ENCODE measurements at regions not wholly inside any gene's neighbourhood (a gene's known extent, or its start where the extent isn't known, plus 50 kb on each side); places are given as distances from the start of the nearest gene placed in this dataset.

DNA sequence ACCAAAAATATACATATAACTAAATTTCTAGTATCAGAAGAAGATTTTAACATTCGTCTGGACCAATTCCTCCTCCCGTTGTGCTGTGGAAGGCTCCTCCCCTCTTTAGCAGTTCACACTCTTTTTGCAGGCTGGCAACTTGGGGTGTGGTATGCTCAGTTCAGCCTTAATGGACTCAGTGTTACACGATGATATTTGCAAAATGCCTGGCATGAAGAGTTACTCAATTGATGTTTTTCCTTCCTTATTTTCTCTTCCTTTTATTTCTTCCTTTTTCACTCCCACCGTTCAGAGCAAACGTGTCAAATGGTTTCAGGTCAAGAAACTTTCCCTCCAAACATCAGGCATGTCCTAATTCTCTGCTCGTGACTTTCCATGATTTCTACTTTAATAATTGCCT is 248.3 kb downstream of the PHF14 start:
- H3K36me3 ChIP-seq (ENCODE audit: control insufficient read depth, insufficient read depth, low read length), result no peaks in the 10 kb centered on the region
- no peak for TF ChIP-seq TCF7L2 (IDR thresholded peaks at IDR 0.05; ENCODE audit: low read depth, low read length)
- TF ChIP-seq, protein P1, sequence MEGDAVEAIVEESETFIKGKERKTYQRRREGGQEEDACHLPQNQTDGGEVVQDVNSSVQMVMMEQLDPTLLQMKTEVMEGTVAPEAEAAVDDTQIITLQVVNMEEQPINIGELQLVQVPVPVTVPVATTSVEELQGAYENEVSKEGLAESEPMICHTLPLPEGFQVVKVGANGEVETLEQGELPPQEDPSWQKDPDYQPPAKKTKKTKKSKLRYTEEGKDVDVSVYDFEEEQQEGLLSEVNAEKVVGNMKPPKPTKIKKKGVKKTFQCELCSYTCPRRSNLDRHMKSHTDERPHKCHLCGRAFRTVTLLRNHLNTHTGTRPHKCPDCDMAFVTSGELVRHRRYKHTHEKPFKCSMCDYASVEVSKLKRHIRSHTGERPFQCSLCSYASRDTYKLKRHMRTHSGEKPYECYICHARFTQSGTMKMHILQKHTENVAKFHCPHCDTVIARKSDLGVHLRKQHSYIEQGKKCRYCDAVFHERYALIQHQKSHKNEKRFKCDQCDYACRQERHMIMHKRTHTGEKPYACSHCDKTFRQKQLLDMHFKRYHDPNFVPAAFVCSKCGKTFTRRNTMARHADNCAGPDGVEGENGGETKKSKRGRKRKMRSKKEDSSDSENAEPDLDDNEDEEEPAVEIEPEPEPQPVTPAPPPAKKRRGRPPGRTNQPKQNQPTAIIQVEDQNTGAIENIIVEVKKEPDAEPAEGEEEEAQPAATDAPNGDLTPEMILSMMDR (IDR thresholded peaks at IDR 0.05), result no peak
- no peak for TF ChIP-seq SIN3A (IDR thresholded peaks at IDR 0.05; ENCODE audit: borderline replicate concordance, insufficient read depth, low read depth, low read length)
- TF ChIP-seq, protein P2, sequence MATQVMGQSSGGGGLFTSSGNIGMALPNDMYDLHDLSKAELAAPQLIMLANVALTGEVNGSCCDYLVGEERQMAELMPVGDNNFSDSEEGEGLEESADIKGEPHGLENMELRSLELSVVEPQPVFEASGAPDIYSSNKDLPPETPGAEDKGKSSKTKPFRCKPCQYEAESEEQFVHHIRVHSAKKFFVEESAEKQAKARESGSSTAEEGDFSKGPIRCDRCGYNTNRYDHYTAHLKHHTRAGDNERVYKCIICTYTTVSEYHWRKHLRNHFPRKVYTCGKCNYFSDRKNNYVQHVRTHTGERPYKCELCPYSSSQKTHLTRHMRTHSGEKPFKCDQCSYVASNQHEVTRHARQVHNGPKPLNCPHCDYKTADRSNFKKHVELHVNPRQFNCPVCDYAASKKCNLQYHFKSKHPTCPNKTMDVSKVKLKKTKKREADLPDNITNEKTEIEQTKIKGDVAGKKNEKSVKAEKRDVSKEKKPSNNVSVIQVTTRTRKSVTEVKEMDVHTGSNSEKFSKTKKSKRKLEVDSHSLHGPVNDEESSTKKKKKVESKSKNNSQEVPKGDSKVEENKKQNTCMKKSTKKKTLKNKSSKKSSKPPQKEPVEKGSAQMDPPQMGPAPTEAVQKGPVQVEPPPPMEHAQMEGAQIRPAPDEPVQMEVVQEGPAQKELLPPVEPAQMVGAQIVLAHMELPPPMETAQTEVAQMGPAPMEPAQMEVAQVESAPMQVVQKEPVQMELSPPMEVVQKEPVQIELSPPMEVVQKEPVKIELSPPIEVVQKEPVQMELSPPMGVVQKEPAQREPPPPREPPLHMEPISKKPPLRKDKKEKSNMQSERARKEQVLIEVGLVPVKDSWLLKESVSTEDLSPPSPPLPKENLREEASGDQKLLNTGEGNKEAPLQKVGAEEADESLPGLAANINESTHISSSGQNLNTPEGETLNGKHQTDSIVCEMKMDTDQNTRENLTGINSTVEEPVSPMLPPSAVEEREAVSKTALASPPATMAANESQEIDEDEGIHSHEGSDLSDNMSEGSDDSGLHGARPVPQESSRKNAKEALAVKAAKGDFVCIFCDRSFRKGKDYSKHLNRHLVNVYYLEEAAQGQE (IDR thresholded peaks at IDR 0.05; ENCODE audit: insufficient read depth in 1 of 2, low read depth in 2 of 2, low read length in 1 of 2), result no peak
- TF ChIP-seq POLR2AphosphoS5 (IDR thresholded peaks at IDR 0.05; ENCODE audit: low read depth, low read length), result no peak
- ATAC-seq (no peak), DNase-seq (ENCODE audit: low read depth, low spot score) (no peak)
- POLR2A ChIA-PET, result no interaction called here
- no peaks in the 10 kb centered on the region for H3K9me3 ChIP-seq (ENCODE audit: control insufficient read depth, insufficient read depth, low read depth, low read length)
- no peak overlapping the region for H3K4me3 ChIP-seq (ENCODE audit: low read depth in 2 of 2, low read length in 2 of 2)
- BruUV-seq (replicated peaks), result no TSS peak
- in situ Hi-C loops (cut with HindIII; ENCODE audit: low pct_unique_long_range_greater_than_20kb, low sequenced_read_pairs), result no loop called here
- no peak overlapping the region for H3K27ac ChIP-seq (ENCODE audit: low read length)
- intact Hi-C loops (cut with micrococcal nuclease; ENCODE audit: unreplicated experiment), result no loop called here
- H3K27me3 ChIP-seq (ENCODE audit: control insufficient read depth, insufficient read depth, low read length), result peaks cover 2% of the 10 kb centered on the region; the same call in 1 of the 2 replicates
- no peaks in the 10 kb centered on the region for H3K4me1 ChIP-seq (ENCODE audit: control insufficient read depth, insufficient read depth, low read length)
- CTCF ChIA-PET, result no interaction called here

DNA sequence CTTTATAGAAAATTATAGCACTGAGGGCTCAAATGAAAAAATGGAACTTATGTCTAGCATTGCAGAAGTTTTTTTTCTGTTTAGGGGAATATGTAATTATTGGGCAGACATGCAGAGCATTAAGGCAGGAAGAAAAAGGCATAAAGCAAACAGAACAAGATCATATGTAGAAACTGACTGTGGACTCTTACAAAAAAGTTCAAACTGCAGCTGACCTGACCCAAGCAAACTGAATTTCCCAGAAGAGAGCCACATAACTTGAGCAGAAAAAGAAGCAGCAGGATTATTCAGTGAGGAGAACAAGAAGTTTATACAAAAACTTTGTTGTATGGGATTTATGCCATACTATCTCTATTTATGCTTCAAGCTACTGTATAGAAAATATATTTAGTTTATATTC is 250.9 kb downstream of the PHF14 start:
- in situ Hi-C loops (cut with HindIII; ENCODE audit: low pct_unique_long_range_greater_than_20kb, low sequenced_read_pairs), result no loop called here
- no peak overlapping the region for H3K27ac ChIP-seq (ENCODE audit: low read length)
- intact Hi-C loops (cut with micrococcal nuclease; ENCODE audit: unreplicated experiment), result no loop called here
- CTCF ChIA-PET, result no interaction called here
- no peak for DNase-seq (ENCODE audit: low read depth, low spot score)
- no TSS peak for BruUV-seq (replicated peaks)
- peaks cover 5% of the 10 kb centered on the region for H3K27me3 ChIP-seq (ENCODE audit: control insufficient read depth, insufficient read depth, low read length)
- no peaks in the 10 kb centered on the region for H3K9me3 ChIP-seq (ENCODE audit: control insufficient read depth, insufficient read depth, low read depth, low read length)
- no peak overlapping the region for H3K4me3 ChIP-seq (ENCODE audit: low read depth in 2 of 2, low read length in 2 of 2)
- ATAC-seq, result no peak
- no peaks in the 10 kb centered on the region for H3K4me1 ChIP-seq (ENCODE audit: control insufficient read depth, insufficient read depth, low read length)
- TF ChIP-seq, protein P1 (IDR thresholded peaks at IDR 0.05), result no peak
- TF ChIP-seq, protein P2 (IDR thresholded peaks at IDR 0.05; ENCODE audit: insufficient read depth in 1 of 2, low read depth in 2 of 2, low read length in 1 of 2), result no peak
- TF ChIP-seq POLR2AphosphoS5 (IDR thresholded peaks at IDR 0.05; ENCODE audit: low read depth, low read length) (no peak), SIN3A (IDR thresholded peaks at IDR 0.05; ENCODE audit: borderline replicate concordance, insufficient read depth, low read depth, low read length) (no peak), TCF7L2 (IDR thresholded peaks at IDR 0.05; ENCODE audit: low read depth, low read length) (no peak)
- H3K36me3 ChIP-seq (ENCODE audit: control insufficient read depth, insufficient read depth, low read length), result no peaks in the 10 kb centered on the region
- POLR2A ChIA-PET, result no interaction called here

Measured in Panc1 (cell line).